KBM-7 (cell line): ENCODE measurements at regions not wholly inside any gene's neighbourhood (a gene's known extent, or its start where the extent isn't known, plus 50 kb on each side); places are given as distances from the start of the nearest gene placed in this dataset.

Experiments used
- DNase-seq: peaks from one replicate; pipeline ENCODE4 v3.0.0-alpha.2; 2015
- in situ Hi-C: fragments of 300-500 bp; cut with MboI; formaldehyde crosslinking; loops from 2 replicates; pipeline ENCODE4 v1.14.3; 2020; ENCODE audit warnings: low sequenced_read_pairs, low pct_unique_long_range_greater_than_20kb, mixed read lengths

GRCh38 chr10:83222832-83223742, 916.2 kb upstream of the GHITM start:
- no peak for DNase-seq
- in situ Hi-C loops, result no loop called here

DNA sequence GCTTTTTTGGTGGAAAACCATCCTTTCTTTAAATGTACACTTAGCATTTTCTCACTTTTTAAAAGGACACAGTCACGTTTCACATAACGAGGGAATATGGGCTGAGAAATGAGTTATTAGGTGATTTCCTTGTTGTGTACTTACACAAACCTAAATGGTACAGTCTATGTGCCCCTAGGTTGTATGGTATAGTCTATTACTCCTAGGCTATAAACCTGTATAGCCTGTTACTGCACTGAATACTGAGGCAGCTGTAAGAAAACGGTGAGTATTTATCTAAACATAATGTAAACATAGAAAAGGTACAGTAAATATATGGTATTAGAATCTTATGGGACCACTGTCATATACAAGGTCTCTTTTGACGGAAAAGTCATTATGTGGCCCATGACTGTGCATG, 913.5 kb upstream of the GHITM start:
- no peak for DNase-seq
- in situ Hi-C loops, result no loop called here

DNA sequence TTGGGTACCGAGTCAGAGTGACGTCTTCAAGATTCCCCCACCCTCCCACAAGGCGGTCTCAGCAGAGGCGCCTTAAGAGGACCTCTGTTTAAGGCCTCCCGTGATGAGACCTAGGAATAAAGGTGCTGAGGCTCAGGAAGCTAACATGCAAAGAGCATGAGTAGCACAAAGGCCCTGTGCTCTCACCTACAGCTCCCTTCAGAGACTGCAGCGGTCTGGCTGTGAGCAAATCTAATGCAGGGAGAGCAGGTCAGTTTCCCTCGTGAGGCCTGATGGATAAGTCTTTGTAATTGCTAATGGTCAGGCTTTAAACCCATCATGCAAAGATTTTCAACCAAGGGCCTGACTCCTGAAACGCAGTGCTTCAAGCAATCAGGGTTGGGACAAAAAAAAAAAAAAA, 909.3 kb upstream of the GHITM start:
- in situ Hi-C loops, result no loop called here
- DNase-seq, result no peak

DNA sequence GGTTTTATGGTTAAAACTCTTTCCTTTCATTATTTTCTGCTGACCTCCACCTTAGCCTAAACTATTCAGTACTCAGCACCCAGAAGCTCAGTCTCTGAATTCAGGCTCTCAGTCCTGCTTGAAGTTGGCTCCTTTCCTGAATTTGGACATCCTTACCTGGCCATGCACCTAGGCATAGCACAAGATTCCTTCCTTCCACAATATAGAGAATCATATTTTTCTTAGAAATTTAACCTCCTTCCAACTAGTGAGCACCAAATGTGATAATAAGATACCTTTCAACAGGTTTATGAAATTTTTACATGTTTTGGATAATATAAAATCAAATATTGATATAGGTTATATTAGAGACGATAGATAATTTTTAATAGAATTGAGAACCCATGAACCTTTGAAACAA, 905.6 kb upstream of the GHITM start:
- no peak for DNase-seq
- in situ Hi-C loops, result no loop called here

- DNase-seq, result no peak
- in situ Hi-C loops, result no loop called here
Observed at GRCh38 chr10:83248106-83248631, 891.1 kb upstream of the GHITM start.

- DNase-seq, result no peak
- in situ Hi-C loops, result no loop called here
Observed at GRCh38 chr10:83250396-83250795, 888.9 kb upstream of the GHITM start.

GRCh38 chr10:83252169-83252568, 887.1 kb upstream of the GHITM start:
- in situ Hi-C loops, result no loop called here

DNA sequence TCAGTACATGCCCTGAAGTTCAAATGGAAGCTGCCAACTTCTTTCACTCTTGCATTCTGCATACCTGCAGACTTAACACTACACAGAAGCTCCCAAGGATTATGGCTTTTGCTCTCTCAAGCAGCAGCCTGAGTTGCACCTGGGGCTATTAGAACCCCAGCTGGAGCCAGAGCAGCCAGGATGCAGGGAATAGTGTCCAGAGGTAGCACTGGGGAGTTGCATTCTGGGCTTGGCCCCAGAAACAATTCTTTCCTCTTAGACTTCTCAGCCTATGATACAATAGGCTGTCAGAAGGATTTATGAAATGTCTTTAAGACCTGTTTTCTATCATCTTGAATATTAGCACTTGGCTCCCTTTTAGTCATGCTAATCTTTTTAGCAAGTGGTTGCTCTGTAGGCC, 886.7 kb upstream of the GHITM start:
- in situ Hi-C loops, result no loop called here
- no peak for DNase-seq

More at GRCh38 chr10:83252169-83252568, 887.1 kb upstream of the GHITM start:
- no peak for DNase-seq

GRCh38 chr10:83253011-83253671, 886.2 kb upstream of the GHITM start:
- in situ Hi-C loops, result no loop called here
- no peak for DNase-seq

DNA sequence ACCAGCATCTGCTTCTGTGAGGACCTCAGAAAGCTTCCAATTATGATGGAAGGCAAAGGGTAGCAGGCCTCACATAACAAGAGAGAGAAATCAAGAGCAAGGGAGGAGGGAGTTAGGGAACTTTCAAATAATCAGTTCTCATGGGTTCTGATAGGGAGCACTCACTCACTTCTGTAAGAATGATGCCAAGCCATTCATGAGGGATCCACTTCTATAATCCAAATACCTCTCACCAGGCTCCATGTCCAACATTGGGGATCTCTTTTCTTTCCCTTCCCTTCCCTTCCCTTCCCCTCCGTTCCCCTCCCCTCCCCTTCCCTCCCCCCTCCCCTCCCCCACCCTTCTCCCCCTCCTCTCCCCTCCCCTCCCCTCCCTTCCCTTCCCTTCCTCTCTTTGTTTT, 884.6 kb upstream of the GHITM start:
- in situ Hi-C loops, result no loop called here
- DNase-seq, result no peak

- in situ Hi-C loops, result no loop called here
- DNase-seq, result no peak
Observed at GRCh38 chr10:83262434-83262833, 876.9 kb upstream of the GHITM start.

- in situ Hi-C loops, result no loop called here
- DNase-seq, result no peak
Observed at GRCh38 chr10:83272666-83273434, 866.5 kb upstream of the GHITM start.

GRCh38 chr10:83274088-83274487, 865.2 kb upstream of the GHITM start:
- no peak for DNase-seq
- in situ Hi-C loops, result no loop called here

DNA sequence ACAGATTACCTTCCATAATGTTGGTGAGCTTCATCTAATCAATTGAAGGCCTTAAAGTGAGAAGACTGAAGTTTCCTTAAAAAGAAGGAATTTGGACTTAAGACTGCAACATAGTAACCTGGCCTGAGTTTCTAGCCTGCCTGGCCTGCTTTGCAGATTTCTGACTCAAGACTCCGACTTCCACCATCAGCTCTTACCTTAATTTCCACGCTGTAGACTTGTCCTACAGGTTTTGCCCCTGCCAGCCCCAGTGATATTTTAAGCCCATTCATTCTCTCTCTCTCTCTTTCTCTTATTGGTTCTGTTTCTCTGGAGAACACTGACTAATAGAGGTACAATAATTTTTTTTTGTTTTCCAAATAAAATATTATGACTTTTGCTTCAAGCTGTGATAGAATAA, 862.3 kb upstream of the GHITM start:
- DNase-seq, result no peak
- in situ Hi-C loops, result no loop called here

- in situ Hi-C loops, result no loop called here
- DNase-seq, result no peak
Observed at GRCh38 chr10:83283151-83283550, 856.2 kb upstream of the GHITM start.

- in situ Hi-C loops, result no loop called here
- DNase-seq, result no peak
Observed at GRCh38 chr10:83287374-83287773, 851.9 kb upstream of the GHITM start.

GRCh38 chr10:83289373-83289772, 849.9 kb upstream of the GHITM start:
- in situ Hi-C loops, result no loop called here
- no peak for DNase-seq

GRCh38 chr10:83289948-83290347, 849.4 kb upstream of the GHITM start:
- no peak for DNase-seq
- in situ Hi-C loops, result no loop called here

- DNase-seq, result no peak
- in situ Hi-C loops, result no loop called here
Observed at GRCh38 chr10:83301732-83302131, 837.6 kb upstream of the GHITM start.

DNA sequence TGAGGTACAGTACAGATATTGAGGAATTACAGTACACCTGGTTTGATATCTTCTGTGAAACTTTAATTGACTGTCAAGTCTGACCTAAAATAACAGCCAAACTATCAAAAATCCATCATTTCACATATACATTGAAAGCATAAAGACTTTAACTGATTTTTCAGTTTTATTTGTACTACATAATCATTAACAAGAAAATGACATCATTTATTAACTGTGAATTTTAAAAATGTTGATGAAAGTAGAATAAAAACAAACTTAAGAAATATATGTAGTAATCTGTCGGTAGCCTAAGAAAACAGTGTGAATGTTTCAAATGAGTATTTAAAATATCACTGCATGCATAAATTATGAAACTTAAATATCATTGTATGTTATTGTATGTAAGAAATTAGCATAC, 836.7 kb upstream of the GHITM start:
- no peak for DNase-seq
- in situ Hi-C loops, result no loop called here
